HG02943 (cell line): ENCODE measurements at regions not wholly inside any gene's neighbourhood (a gene's known extent, or its start where the extent isn't known, plus 50 kb on each side); places are given as distances from the start of the nearest gene placed in this dataset.

Source experiments
- ATAC-seq: cut with Tn5 transposase; IDR thresholded peaks from one replicate; pipeline ENCODE4 v1.9.1; 2021; ENCODE audit warnings: mild to moderate bottlenecking, low read depth, moderate library complexity; ENCODE audit not compliant: unreplicated experiment

- no peak for ATAC-seq
These were observed 123.6 kb upstream of the PTPN1 start for GRCh38 chr20:50386641-50386960.

- no peak for ATAC-seq
These were observed 122.8 kb upstream of the PTPN1 start for GRCh38 chr20:50387218-50387995.

GRCh38 chr20:50387996-50388332 lies 122.2 kb upstream of the PTPN1 start:
- ATAC-seq, result no peak

GRCh38 chr20:50388733-50389437 lies 121.3 kb upstream of the PTPN1 start:
- ATAC-seq, result no peak

- no peak for ATAC-seq
These were observed 120.8 kb upstream of the PTPN1 start for GRCh38 chr20:50389438-50389807.

GRCh38 chr20:50389808-50390684 lies 120.1 kb upstream of the PTPN1 start:
- ATAC-seq, result no peak

- no peak for ATAC-seq
These were observed 119.3 kb upstream of the PTPN1 start for GRCh38 chr20:50390685-50391443.

- ATAC-seq, result no peak
These were observed 118.6 kb upstream of the PTPN1 start for GRCh38 chr20:50391444-50392137.

- ATAC-seq, result no peak
These were observed 117.9 kb upstream of the PTPN1 start for GRCh38 chr20:50392138-50392866.

GRCh38 chr20:50393242-50393641 lies 116.9 kb upstream of the PTPN1 start:
- ATAC-seq, result no peak

GRCh38 chr20:50393990-50394561 lies 116.1 kb upstream of the PTPN1 start:
- ATAC-seq, result no peak

- ATAC-seq, result no peak
These were observed 115.6 kb upstream of the PTPN1 start for GRCh38 chr20:50394569-50394968.

- ATAC-seq, result no peak
These were observed 114.9 kb upstream of the PTPN1 start for GRCh38 chr20:50395251-50395729.

- no peak for ATAC-seq
These were observed 114.2 kb upstream of the PTPN1 start for GRCh38 chr20:50395914-50396488.

GRCh38 chr20:50396623-50397022 lies 113.6 kb upstream of the PTPN1 start:
- ATAC-seq, result no peak

GRCh38 chr20:50397058-50397457 lies 113.1 kb upstream of the PTPN1 start:
- ATAC-seq, result no peak

- no peak for ATAC-seq
These were observed 112.1 kb upstream of the PTPN1 start for GRCh38 chr20:50398064-50398463.

- no peak for ATAC-seq
These were observed 111.7 kb upstream of the PTPN1 start for GRCh38 chr20:50398471-50398820.
